AG04450 (cell line): ENCODE measurements at regions not wholly inside any gene's neighbourhood (a gene's known extent, or its start where the extent isn't known, plus 50 kb on each side); places are given as distances from the start of the nearest gene placed in this dataset.
A peak's percentile ranks its signal among the peaks of the same experiment; 100 is the strongest.

Experiments used
- CTCF ChIA-PET: fragments of 300-600, 350-600 bp; formaldehyde crosslinking; extraction: SDS; loops from one replicate; lab custom pipeline; 2022; ENCODE audit warnings: antibody characterized with exemption, inconsistent platforms; lab: Charles Lee
- POLR2A ChIA-PET: fragments of 350-600 bp; formaldehyde crosslinking; extraction: SDS; loops from one replicate; lab custom pipeline; 2021; ENCODE audit warnings: antibody characterized with exemption, inconsistent platforms; lab: Yijun Ruan, JAX
- DNase-seq: peaks from one replicate; pipeline ENCODE4 v3.0.0-alpha.2; 2011; ENCODE audit warnings: low read depth, low spot score
- H3K27ac ChIP-seq: one replicate; pipeline ENCODE4 v1.5.1; 2012; ENCODE audit warnings: low read depth, low read length, control low read depth
- H3K27me3 ChIP-seq: one replicate; pipeline ENCODE4 v1.6.0; 2012; ENCODE audit warnings: low read length; ENCODE audit not compliant: control insufficient read depth, insufficient read depth
- H3K4me3 ChIP-seq: 2 replicates; pipeline ENCODE4 v1.5.1; 2011; ENCODE audit warnings: mild to moderate bottlenecking, low read depth, low read length, control low read depth
- H3K9me3 ChIP-seq: 2 replicates; pipeline ENCODE4 v1.5.1; 2012; ENCODE audit warnings: low read length; ENCODE audit not compliant: control insufficient read depth, insufficient read depth
- TF ChIP-seq, protein P1 (sequence below): IDR thresholded peaks from 2 replicates; pipeline ENCODE4 v1.5.1; 2011; ENCODE audit warnings: low read depth, low read length, control low read depth, inconsistent platforms

GRCh38 chr2:844715-845114, 105.9 kb upstream of the SNTG2 start:
- TF ChIP-seq, protein P1, sequence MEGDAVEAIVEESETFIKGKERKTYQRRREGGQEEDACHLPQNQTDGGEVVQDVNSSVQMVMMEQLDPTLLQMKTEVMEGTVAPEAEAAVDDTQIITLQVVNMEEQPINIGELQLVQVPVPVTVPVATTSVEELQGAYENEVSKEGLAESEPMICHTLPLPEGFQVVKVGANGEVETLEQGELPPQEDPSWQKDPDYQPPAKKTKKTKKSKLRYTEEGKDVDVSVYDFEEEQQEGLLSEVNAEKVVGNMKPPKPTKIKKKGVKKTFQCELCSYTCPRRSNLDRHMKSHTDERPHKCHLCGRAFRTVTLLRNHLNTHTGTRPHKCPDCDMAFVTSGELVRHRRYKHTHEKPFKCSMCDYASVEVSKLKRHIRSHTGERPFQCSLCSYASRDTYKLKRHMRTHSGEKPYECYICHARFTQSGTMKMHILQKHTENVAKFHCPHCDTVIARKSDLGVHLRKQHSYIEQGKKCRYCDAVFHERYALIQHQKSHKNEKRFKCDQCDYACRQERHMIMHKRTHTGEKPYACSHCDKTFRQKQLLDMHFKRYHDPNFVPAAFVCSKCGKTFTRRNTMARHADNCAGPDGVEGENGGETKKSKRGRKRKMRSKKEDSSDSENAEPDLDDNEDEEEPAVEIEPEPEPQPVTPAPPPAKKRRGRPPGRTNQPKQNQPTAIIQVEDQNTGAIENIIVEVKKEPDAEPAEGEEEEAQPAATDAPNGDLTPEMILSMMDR, result no peak
- DNase-seq, result no peak
- ChIA-PET CTCF (no interaction called here), POLR2A (no interaction called here)
- H3K27me3 ChIP-seq, result no peaks in the 10 kb centered on the region
- H3K4me3 ChIP-seq, result no peak overlapping the region
- peaks cover 30% of the 10 kb centered on the region for H3K9me3 ChIP-seq
- no peak overlapping the region for H3K27ac ChIP-seq

DNA sequence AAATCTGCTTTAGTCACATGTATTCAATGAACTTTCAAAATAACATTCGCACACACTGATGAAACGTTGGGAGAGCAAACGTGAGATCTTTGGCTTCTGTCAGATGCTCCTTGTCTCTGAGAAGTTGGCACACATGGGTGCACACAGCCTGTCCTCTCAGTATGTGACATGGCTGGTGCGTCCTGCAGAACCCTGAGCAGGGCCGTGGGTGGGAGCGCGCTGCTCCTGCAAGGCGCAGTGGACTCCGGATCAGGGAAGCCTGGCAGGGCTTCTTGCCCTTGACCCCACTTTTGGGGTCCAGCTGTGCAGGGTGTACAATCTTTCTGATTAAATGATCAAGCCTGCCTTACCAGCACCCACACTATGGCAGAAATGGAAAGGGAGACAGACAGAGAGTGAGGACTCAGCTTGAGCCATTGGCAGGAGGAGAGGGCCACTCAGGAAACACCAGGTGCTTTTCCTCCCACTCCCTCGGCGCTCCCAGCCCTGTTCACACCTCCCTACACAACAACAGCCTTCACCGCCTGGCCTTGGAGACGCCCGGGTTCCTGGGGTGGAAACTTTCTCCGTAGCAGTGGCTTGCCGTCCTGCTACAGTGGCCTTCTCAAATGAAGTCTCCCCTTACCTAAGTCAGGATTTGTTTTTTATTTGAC, 108.4 kb upstream of the SNTG2 start:
- TF ChIP-seq, protein P1, result no peak
- no peak for DNase-seq
- Histone ChIP-seq H3K27me3 (no peaks in the 10 kb centered on the region), H3K27ac (no peak overlapping the region), H3K4me3 (no peak overlapping the region), H3K9me3 (peaks cover 28% of the 10 kb centered on the region)
- CTCF ChIA-PET, result no interaction called here
- POLR2A ChIA-PET, result no interaction called here

GRCh38 chr2:841036-841435, 109.6 kb upstream of the SNTG2 start:
- DNase-seq, result no peak
- Histone ChIP-seq H3K27me3 (no peaks in the 10 kb centered on the region), H3K27ac (no peak overlapping the region), H3K4me3 (no peak overlapping the region), H3K9me3 (peaks cover 17% of the 10 kb centered on the region)
- CTCF ChIA-PET, result no interaction called here
- POLR2A ChIA-PET, result no interaction called here
- TF ChIP-seq, protein P1, result no peak

GRCh38 chr2:834233-834632, 116.4 kb upstream of the SNTG2 start:
- ChIA-PET CTCF (no interaction called here), POLR2A (no interaction called here)
- DNase-seq, result no peak
- no peaks in the 10 kb centered on the region for H3K27me3 ChIP-seq
- TF ChIP-seq, protein P1, result no peak
- peaks cover 26% of the 10 kb centered on the region for H3K9me3 ChIP-seq
- no peak overlapping the region for H3K27ac ChIP-seq
- no peak overlapping the region for H3K4me3 ChIP-seq

DNA sequence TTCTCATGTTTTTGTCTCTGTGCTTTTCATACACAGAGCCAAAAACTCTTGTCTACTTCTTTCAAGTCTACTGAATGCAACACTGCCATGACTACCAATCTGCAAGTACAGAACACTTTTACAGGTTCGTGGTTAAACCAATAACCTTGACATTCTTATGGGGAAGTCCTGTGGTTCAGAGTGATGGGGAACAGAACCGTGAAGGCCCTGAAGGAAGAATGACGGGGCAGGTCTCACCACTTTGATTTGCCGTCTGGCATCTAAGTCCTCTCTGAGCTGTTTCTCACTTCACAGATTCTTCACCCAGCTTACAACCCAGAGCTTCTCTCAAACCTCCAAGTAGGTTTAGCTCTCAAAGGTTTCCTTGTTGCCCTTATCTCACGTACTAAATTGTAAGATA, 117.5 kb upstream of the SNTG2 start:
- Histone ChIP-seq H3K4me3 (no peak overlapping the region), H3K27me3 (no peaks in the 10 kb centered on the region), H3K27ac (peak overlapping the region; percentile 11), H3K9me3 (peaks cover 33% of the 10 kb centered on the region)
- ChIA-PET POLR2A (no interaction called here), CTCF (no interaction called here)
- TF ChIP-seq, protein P1, result no peak
- no peak for DNase-seq
